Keratinocyte (primary cell): ENCODE measurements at regions not wholly inside any gene's neighbourhood (a gene's known extent, or its start where the extent isn't known, plus 50 kb on each side); places are given as distances from the start of the nearest gene placed in this dataset.

Experiments
- DNase-seq: peaks from one replicate; pipeline ENCODE4 v3.0.0-alpha.2; 2011; ENCODE audit warnings: low read depth, missing footprints, low spot score
- FAIRE-seq: peaks from 2 replicates; lab custom pipeline; 2011; peaks lifted over from hg19 to GRCh38; lab: Jason Lieb, UNC
- H2AFZ ChIP-seq: 2 replicates; pipeline ENCODE4 v1.6.0; 2012; ENCODE audit warnings: low read length, control low read depth, inconsistent platforms; ENCODE audit not compliant: control insufficient read depth
- H3K27ac ChIP-seq: 2 replicates; pipeline ENCODE4 v1.5.1; 2011; ENCODE audit warnings: low read length; ENCODE audit not compliant: control insufficient read depth, insufficient read depth
- H3K27me3 ChIP-seq: 3 replicates; pipeline ENCODE4 v1.6.0; 2011; ENCODE audit warnings: low read length; ENCODE audit not compliant: control insufficient read depth, insufficient read depth; ENCODE audit errors: extremely low read depth
- H3K36me3 ChIP-seq, 2 experiments: 2 replicates in 1 of 2; 3 replicates in 1 of 2; pipeline ENCODE4 v1.5.1; 2011; ENCODE audit warnings: low read length in 2 of 2, mild to moderate bottlenecking in 1 of 2; ENCODE audit not compliant: control insufficient read depth in 2 of 2, insufficient read depth in 2 of 2; ENCODE audit errors: extremely low read depth in 1 of 2
- H3K4me1 ChIP-seq: 3 replicates; pipeline ENCODE4 v1.5.1; 2011; ENCODE audit warnings: low read length; ENCODE audit not compliant: control insufficient read depth, insufficient read depth; ENCODE audit errors: extremely low read depth
- H3K4me2 ChIP-seq: 3 replicates; pipeline ENCODE4 v1.6.0; 2011; ENCODE audit warnings: low read depth, low read length; ENCODE audit not compliant: control insufficient read depth, insufficient read depth; ENCODE audit errors: extremely low read depth
- H3K4me3 ChIP-seq, 3 experiments: fragments of 200-600 bp in 1 of 3; sonication (generic) in 1 of 3; 2 replicates in 2 of 3; 3 replicates in 1 of 3; pipeline ENCODE4 v1.5.1; 2011 to 2016; ENCODE audit warnings: low read length in 3 of 3, mild to moderate bottlenecking in 3 of 3, control low read depth in 2 of 3, inconsistent platforms in 1 of 3, low read depth in 1 of 3, mixed read lengths in 1 of 3, mixed run types in 1 of 3, moderate library complexity in 1 of 3; ENCODE audit not compliant: control insufficient read depth in 2 of 3, insufficient read depth in 2 of 3; ENCODE audit errors: extremely low read depth in 1 of 3
- H3K79me2 ChIP-seq: 2 replicates; pipeline ENCODE4 v1.6.0; 2012; ENCODE audit warnings: low read length; ENCODE audit not compliant: control insufficient read depth, insufficient read depth
- H3K9ac ChIP-seq: 3 replicates; pipeline ENCODE4 v1.6.0; 2011; ENCODE audit warnings: low read length; ENCODE audit not compliant: control insufficient read depth, insufficient read depth; ENCODE audit errors: extremely low read depth
- H3K9me1 ChIP-seq: 3 replicates; pipeline ENCODE4 v1.6.0; 2011; ENCODE audit warnings: low read length; ENCODE audit not compliant: control insufficient read depth, insufficient read depth; ENCODE audit errors: extremely low read depth
- H3K9me3 ChIP-seq: 2 replicates; pipeline ENCODE4 v1.5.1; 2012; ENCODE audit warnings: low read depth, low read length; ENCODE audit not compliant: control insufficient read depth
- H4K20me1 ChIP-seq: 3 replicates; pipeline ENCODE4 v1.6.0; 2011; ENCODE audit warnings: low read length; ENCODE audit not compliant: control insufficient read depth, insufficient read depth; ENCODE audit errors: extremely low read depth
- EZH2 ChIP-seq: IDR thresholded peaks from one replicate; pipeline ENCODE4 v1.6.1; 2012; ENCODE audit warnings: inconsistent platforms, mild to moderate bottlenecking, low read length, moderate library complexity
- dilution Hi-C: fragments of 300-500 bp; cut with MboI; formaldehyde crosslinking; loops from one replicate; pipeline ENCODE4 v1.7.0; 2020; ENCODE audit warnings: low sequenced_read_pairs; ENCODE audit not compliant: extremely low pct_ligation_motif_present
- TF ChIP-seq, protein P1 (sequence below), 3 experiments: IDR thresholded peaks in 1 of 3; conservative IDR thresholded peaks in 1 of 3; optimal IDR thresholded peaks in 1 of 3; 2 replicates in 2 of 3; 3 replicates in 1 of 3; pipeline versions ENCODE3 to v1.5.1; 2011; ENCODE audit warnings: low read length in 3 of 3, mild to moderate bottlenecking in 3 of 3, moderate library complexity in 2 of 3, control low read depth in 1 of 3, inconsistent platforms in 1 of 3; ENCODE audit not compliant: insufficient read depth in 2 of 3; ENCODE audit errors: extremely low read depth in 1 of 3

DNA sequence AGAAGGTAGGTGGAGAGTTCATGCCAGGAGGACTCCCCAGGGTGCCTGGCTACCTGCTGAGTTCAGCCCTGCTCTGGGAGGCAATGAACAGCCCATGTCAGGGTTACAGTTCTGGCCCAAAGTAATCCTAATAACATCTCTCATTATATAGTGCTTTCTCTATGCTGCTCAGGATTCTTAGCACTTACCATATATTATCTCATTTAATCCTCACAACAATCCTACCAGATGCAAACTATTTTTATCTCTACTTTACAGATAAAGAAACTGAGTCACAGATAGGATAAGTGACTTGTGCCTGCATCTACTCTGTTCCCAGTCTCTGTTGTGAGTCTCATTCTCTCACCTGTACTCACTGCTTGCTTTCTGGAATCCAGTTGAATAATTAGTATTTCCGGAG, 105.1 kb upstream of the NFE2L3 start:
- Histone ChIP-seq H3K9me3 (no peaks in the 10 kb centered on the region), H3K36me3 (no peaks in the 10 kb centered on the region), H3K9ac (no peak overlapping the region), H3K4me1 (no peaks in the 10 kb centered on the region), H4K20me1 (no peaks in the 10 kb centered on the region), H3K79me2 (no peaks in the 10 kb centered on the region), H3K27ac (no peak overlapping the region), H2AFZ (no peak overlapping the region), H3K4me3 (no peak overlapping the region), H3K9me1 (no peaks in the 10 kb centered on the region), H3K27me3 (no peaks in the 10 kb centered on the region), H3K4me2 (no peak overlapping the region)
- TF ChIP-seq, protein P1, sequence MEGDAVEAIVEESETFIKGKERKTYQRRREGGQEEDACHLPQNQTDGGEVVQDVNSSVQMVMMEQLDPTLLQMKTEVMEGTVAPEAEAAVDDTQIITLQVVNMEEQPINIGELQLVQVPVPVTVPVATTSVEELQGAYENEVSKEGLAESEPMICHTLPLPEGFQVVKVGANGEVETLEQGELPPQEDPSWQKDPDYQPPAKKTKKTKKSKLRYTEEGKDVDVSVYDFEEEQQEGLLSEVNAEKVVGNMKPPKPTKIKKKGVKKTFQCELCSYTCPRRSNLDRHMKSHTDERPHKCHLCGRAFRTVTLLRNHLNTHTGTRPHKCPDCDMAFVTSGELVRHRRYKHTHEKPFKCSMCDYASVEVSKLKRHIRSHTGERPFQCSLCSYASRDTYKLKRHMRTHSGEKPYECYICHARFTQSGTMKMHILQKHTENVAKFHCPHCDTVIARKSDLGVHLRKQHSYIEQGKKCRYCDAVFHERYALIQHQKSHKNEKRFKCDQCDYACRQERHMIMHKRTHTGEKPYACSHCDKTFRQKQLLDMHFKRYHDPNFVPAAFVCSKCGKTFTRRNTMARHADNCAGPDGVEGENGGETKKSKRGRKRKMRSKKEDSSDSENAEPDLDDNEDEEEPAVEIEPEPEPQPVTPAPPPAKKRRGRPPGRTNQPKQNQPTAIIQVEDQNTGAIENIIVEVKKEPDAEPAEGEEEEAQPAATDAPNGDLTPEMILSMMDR (optimal IDR thresholded peaks at IDR 0.05 in 1 of 3, IDR thresholded peaks at IDR 0.05 in 1 of 3, conservative IDR thresholded peaks at IDR 0.05 in 1 of 3; ENCODE audit: extremely low read depth in 1 of 3, insufficient read depth in 2 of 3, low read length in 3 of 3) = no peak
- FAIRE-seq (no peak), DNase-seq (no peak)
- dilution Hi-C loops = no loop called here

DNA sequence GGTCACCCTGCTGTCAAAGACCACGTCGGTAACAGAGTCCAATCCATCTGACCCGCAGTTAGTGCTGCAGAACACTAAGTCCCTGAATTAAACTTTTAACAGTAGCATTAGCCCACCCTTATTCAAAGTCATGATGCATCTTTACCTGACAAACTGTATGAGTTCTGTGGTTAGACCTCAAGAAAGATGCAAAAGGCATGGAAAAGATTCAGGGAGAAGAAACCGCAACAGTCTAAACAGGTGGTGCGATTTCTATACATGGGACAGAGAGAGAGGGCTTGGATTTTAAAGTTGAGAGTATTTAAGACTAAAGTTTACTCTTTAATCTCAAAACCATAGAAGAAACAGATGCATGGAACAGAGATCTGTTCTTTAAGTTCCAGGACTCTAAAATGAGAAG, 103.3 kb upstream of the NFE2L3 start:
- Histone ChIP-seq H3K27me3 (no peaks in the 10 kb centered on the region), H2AFZ (no peak overlapping the region), H3K9me3 (no peaks in the 10 kb centered on the region), H3K4me3 (no peak overlapping the region), H4K20me1 (no peaks in the 10 kb centered on the region), H3K4me1 (peaks cover 6% of the 10 kb centered on the region), H3K36me3 (no peaks in the 10 kb centered on the region), H3K9me1 (no peaks in the 10 kb centered on the region), H3K79me2 (no peaks in the 10 kb centered on the region), H3K9ac (no peak overlapping the region), H3K27ac (no peak overlapping the region), H3K4me2 (no peak overlapping the region)
- TF ChIP-seq, protein P1 (optimal IDR thresholded peaks at IDR 0.05 in 1 of 3, IDR thresholded peaks at IDR 0.05 in 1 of 3, conservative IDR thresholded peaks at IDR 0.05 in 1 of 3; ENCODE audit: extremely low read depth in 1 of 3, insufficient read depth in 2 of 3, low read length in 3 of 3) = no peak
- TF ChIP-seq EZH2 = no peak
- dilution Hi-C loops = no loop called here
- FAIRE-seq (no peak), DNase-seq (no peak)
